Esophagus squamous epithelium (tissue), 4 donors: ENCODE measurements at regions not wholly inside any gene's neighbourhood (a gene's known extent, or its start where the extent isn't known, plus 50 kb on each side); places are given as distances from the start of the nearest gene placed in this dataset.

Source experiments
- POLR2A ChIP-seq, 4 donors: fragments of 450-650 bp; IDR thresholded peaks; one replicate each; pipeline ENCODE4 v1.6.1; 2017; ENCODE audit warnings: antibody characterized with exemption in 4 of 4, mild to moderate bottlenecking in 4 of 4, moderate library complexity in 3 of 4
- TF ChIP-seq, protein P1 (sequence below), 6 experiments: fragments of 450-650 bp in 4 of 6; fragments of 200-600 bp in 2 of 6; sonication (generic) in 2 of 6; IDR thresholded peaks; one replicate each; pipeline ENCODE4 v1.5.1; 2016 to 2019; ENCODE audit warnings: antibody characterized with exemption in 6 of 6, mild to moderate bottlenecking in 4 of 6, moderate library complexity in 4 of 6

DNA sequence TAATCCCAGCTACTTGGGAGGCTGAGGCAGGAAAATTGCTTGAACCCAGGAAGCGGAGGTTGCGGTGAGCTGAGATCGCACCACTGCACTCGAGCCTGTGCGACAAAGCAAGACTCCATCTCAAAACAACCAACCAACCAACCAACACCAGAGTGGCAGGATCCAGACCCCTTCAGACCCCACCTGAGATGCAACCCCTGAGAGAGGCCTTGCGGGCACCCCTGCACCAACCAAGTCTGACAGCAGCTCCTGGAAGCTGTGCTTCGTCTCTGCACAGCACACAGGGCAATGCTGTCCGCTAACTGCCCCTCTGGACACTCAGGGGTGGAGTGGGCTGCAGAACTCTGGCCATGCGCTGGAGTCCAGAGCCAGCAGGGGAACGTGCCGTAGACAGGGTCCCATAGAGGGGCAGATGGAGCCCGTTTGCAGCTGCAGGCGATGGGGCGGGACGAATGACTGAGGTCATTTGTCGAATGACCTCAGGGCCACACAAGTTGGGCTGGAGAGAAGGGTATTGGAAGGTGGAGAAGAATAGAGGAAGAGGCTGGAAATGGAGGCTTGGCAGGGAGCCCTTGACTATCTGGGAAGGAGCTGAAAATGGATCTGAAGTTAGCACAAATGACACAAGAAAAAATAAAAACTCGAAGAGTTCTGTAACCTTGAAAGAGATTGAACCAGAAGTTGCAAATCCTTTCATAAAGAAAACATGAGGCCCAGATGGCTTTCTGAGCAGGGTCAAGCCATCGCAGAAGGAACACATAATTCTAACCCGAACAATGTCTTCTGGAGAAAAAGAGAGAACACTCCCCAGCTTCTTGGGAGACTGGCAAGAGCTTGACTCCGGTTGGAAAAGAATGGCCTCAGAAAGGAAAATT, 199.7 kb downstream of the CTTN start:
- TF ChIP-seq, protein P1, sequence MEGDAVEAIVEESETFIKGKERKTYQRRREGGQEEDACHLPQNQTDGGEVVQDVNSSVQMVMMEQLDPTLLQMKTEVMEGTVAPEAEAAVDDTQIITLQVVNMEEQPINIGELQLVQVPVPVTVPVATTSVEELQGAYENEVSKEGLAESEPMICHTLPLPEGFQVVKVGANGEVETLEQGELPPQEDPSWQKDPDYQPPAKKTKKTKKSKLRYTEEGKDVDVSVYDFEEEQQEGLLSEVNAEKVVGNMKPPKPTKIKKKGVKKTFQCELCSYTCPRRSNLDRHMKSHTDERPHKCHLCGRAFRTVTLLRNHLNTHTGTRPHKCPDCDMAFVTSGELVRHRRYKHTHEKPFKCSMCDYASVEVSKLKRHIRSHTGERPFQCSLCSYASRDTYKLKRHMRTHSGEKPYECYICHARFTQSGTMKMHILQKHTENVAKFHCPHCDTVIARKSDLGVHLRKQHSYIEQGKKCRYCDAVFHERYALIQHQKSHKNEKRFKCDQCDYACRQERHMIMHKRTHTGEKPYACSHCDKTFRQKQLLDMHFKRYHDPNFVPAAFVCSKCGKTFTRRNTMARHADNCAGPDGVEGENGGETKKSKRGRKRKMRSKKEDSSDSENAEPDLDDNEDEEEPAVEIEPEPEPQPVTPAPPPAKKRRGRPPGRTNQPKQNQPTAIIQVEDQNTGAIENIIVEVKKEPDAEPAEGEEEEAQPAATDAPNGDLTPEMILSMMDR (IDR thresholded peaks at IDR 0.05) = no peak
- TF ChIP-seq POLR2A (IDR thresholded peaks at IDR 0.05) = no peak
